ENCODE measurements at regions not wholly inside any gene's neighbourhood (a gene's known extent, or its start where the extent isn't known, plus 50 kb on each side); places are given as distances from the start of the nearest gene placed in this dataset.

GRCh38 chr3:55341502-55342031, 145.5 kb downstream of the WNT5A start:
- FAIRE-seq: no peak

GRCh38 chr3:55339819-55340218, 147.3 kb downstream of the WNT5A start:
- no peak for FAIRE-seq

GRCh38 chr3:55339390-55339789, 147.7 kb downstream of the WNT5A start:
- FAIRE-seq: no peak

- no peak for FAIRE-seq
These were observed 149.4 kb downstream of the WNT5A start for GRCh38 chr3:55337641-55338180.

GRCh38 chr3:55333923-55334322, 153.2 kb downstream of the WNT5A start:
- no peak for FAIRE-seq

- no peak for FAIRE-seq
These were observed 154.1 kb downstream of the WNT5A start for GRCh38 chr3:55333046-55333445.

- no peak for FAIRE-seq
These were observed 154.9 kb downstream of the WNT5A start for GRCh38 chr3:55332176-55332575.

- FAIRE-seq: no peak
These were observed 155.6 kb downstream of the WNT5A start for GRCh38 chr3:55331524-55331923.

GRCh38 chr3:55330756-55331155, 156.3 kb downstream of the WNT5A start:
- no peak for FAIRE-seq

- FAIRE-seq: no peak
These were observed 156.8 kb downstream of the WNT5A start for GRCh38 chr3:55330355-55330754.

- no peak for FAIRE-seq
These were observed 157.3 kb downstream of the WNT5A start for GRCh38 chr3:55329849-55330248.

- FAIRE-seq: no peak
These were observed 159.8 kb downstream of the WNT5A start for GRCh38 chr3:55327131-55327920.

GRCh38 chr3:55322638-55323037, 164.5 kb downstream of the WNT5A start:
- no peak for FAIRE-seq

GRCh38 chr3:55320928-55321327, 166.2 kb downstream of the WNT5A start:
- no peak for FAIRE-seq

GRCh38 chr3:55315396-55315795, 171.7 kb downstream of the WNT5A start:
- FAIRE-seq: no peak

GRCh38 chr3:55313666-55314065, 173.4 kb downstream of the WNT5A start:
- no peak for FAIRE-seq

- FAIRE-seq: no peak
These were observed 177.8 kb downstream of the WNT5A start for GRCh38 chr3:55309336-55309735.

- FAIRE-seq: no peak
These were observed 179.5 kb downstream of the WNT5A start for GRCh38 chr3:55307622-55308021.

- no peak for FAIRE-seq
These were observed 181.2 kb downstream of the WNT5A start for GRCh38 chr3:55305696-55306485.

- FAIRE-seq: no peak
These were observed 186.4 kb downstream of the WNT5A start for GRCh38 chr3:55300701-55301100.

- no peak for FAIRE-seq
These were observed 189.4 kb downstream of the WNT5A start for GRCh38 chr3:55297706-55298105.

GRCh38 chr3:55297245-55297644, 189.9 kb downstream of the WNT5A start:
- no peak for FAIRE-seq

GRCh38 chr3:55296791-55297190, 190.3 kb downstream of the WNT5A start:
- no peak for FAIRE-seq

- FAIRE-seq: no peak
These were observed 191.1 kb downstream of the WNT5A start for GRCh38 chr3:55296030-55296429.

All from A204.1 (cell line).